Tibial nerve (tissue), 4 donors: ENCODE measurements at regions not wholly inside any gene's neighbourhood (a gene's known extent, or its start where the extent isn't known, plus 50 kb on each side); places are given as distances from the start of the nearest gene placed in this dataset.

ENCODE experiments used
- EP300 ChIP-seq, 2 donors: sonication (generic); formaldehyde crosslinking; IDR thresholded peaks; one replicate each; pipeline ENCODE4 v1.6.1; 2017; ENCODE audit warnings: antibody characterized with exemption in 2 of 2, mild to moderate bottlenecking in 1 of 2
- POLR2A ChIP-seq, 2 donors: fragments of 450-650 bp; IDR thresholded peaks; one replicate each; pipeline ENCODE4 v1.6.1; 2017; ENCODE audit warnings: antibody characterized with exemption in 2 of 2, mild to moderate bottlenecking in 2 of 2, moderate library complexity in 2 of 2
- TF ChIP-seq, protein P1 (sequence below), 5 experiments: fragments of 200-600 bp in 3 of 5; fragments of 450-650 bp in 2 of 5; sonication (generic) in 3 of 5; IDR thresholded peaks; one replicate each; pipeline ENCODE4 v1.5.1; 2016 to 2019; ENCODE audit warnings: antibody characterized with exemption in 5 of 5, mild to moderate bottlenecking in 3 of 5, moderate library complexity in 2 of 5

DNA sequence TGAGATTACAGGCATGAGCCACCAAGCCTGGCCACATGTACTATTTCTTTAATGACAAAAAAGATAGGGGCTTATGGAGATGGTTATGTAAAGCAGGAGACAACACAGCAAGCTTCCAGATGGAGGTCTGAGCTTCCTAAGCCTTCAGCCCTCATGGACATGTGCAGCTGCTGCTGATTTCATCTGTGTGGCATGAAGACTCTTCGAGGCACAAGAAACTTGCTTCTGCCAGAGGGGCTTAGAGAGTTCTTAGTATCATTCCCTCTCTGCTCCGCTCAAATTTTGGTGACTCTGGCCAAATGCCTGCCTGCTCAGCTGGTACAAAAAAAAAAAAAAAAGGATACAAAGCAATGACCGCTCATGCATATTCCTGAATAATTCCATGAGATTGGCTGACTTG, 552.5 kb downstream of the TYW1 start:
- no peak for TF ChIP-seq EP300 (IDR thresholded peaks at IDR 0.05)
- TF ChIP-seq POLR2A (IDR thresholded peaks at IDR 0.05): no peak
- TF ChIP-seq, protein P1, sequence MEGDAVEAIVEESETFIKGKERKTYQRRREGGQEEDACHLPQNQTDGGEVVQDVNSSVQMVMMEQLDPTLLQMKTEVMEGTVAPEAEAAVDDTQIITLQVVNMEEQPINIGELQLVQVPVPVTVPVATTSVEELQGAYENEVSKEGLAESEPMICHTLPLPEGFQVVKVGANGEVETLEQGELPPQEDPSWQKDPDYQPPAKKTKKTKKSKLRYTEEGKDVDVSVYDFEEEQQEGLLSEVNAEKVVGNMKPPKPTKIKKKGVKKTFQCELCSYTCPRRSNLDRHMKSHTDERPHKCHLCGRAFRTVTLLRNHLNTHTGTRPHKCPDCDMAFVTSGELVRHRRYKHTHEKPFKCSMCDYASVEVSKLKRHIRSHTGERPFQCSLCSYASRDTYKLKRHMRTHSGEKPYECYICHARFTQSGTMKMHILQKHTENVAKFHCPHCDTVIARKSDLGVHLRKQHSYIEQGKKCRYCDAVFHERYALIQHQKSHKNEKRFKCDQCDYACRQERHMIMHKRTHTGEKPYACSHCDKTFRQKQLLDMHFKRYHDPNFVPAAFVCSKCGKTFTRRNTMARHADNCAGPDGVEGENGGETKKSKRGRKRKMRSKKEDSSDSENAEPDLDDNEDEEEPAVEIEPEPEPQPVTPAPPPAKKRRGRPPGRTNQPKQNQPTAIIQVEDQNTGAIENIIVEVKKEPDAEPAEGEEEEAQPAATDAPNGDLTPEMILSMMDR (IDR thresholded peaks at IDR 0.05): no peak
